K562 (cell line): ENCODE measurements at regions not wholly inside any gene's neighbourhood (a gene's known extent, or its start where the extent isn't known, plus 50 kb on each side); places are given as distances from the start of the nearest gene placed in this dataset.

Experiments
- ATAC-seq: fragments of 200-7000 bp; cut with Tn5 transposase; 3 replicates; pipeline ENCODE4 v1.9.1; 2020; ENCODE audit warnings: moderate library complexity
- BruUV-seq: library from RNA; stranded (reverse); fragments of 400-500 nt; replicated peaks from 2 replicates; lab custom pipeline; 2021; lab: Mats Ljungman, UMichigan
- CTCF ChIA-PET: fragments of 300-600 bp; formaldehyde crosslinking; extraction: SDS; loops from one replicate; lab custom pipeline; 2021; ENCODE audit warnings: low intra/inter-chr PET ratio; lab: Yijun Ruan, JAX
- POLR2A ChIA-PET: fragments of 300-600, 350-650 bp; sonication (Branson Sonifier 250); formaldehyde crosslinking; extraction: SDS; loops from one replicate; lab custom pipeline; 2021; ENCODE audit warnings: antibody characterized with exemption, inconsistent platforms; lab: Yijun Ruan, JAX
- DNase-seq, 4 experiments: peaks; one replicate each; pipeline versions ENCODE4 v3.0.0 to v3.0.0-alpha.2; 2011 to 2018; ENCODE audit warnings: low spot score in 3 of 4, mixed read lengths in 3 of 4; ENCODE audit errors: extremely low read depth in 1 of 4
- FAIRE-seq: peaks from 2 replicates; lab custom pipeline; 2011; peaks lifted over from hg19 to GRCh38; lab: Jason Lieb, UNC
- H2AFZ ChIP-seq: 2 replicates; pipeline ENCODE4 v1.6.0; 2011; ENCODE audit warnings: low read depth, low read length, control low read depth, inconsistent platforms
- H3K27ac ChIP-seq: fragments of 200-600 bp; 3 replicates; pipeline ENCODE4 v1.8.0; 2011; ENCODE audit warnings: low read depth, mild to moderate bottlenecking, control low read depth, inconsistent platforms, low read length, moderate library complexity, mixed read lengths; ENCODE audit errors: extremely low read depth
- H3K27me3 ChIP-seq, 2 experiments: fragments of 300-600 bp in 1 of 2; 2 replicates in 1 of 2; 3 replicates in 1 of 2; pipeline versions ENCODE4 v1.6.0 to v1.8.0; 2011; ENCODE audit warnings: inconsistent platforms in 2 of 2, low read length in 2 of 2, mild to moderate bottlenecking in 1 of 2, mixed read lengths in 1 of 2, moderate library complexity in 1 of 2; ENCODE audit not compliant: control insufficient read depth in 2 of 2, insufficient read depth in 2 of 2
- H3K36me3 ChIP-seq: fragments of 300-600 bp; 3 replicates; pipeline ENCODE4 v1.8.0; 2011; ENCODE audit warnings: mild to moderate bottlenecking, low read length, inconsistent platforms; ENCODE audit not compliant: control insufficient read depth, insufficient read depth
- H3K4me1 ChIP-seq, 2 experiments: fragments of 200-600 bp in 1 of 2; replicated peaks in 1 of 2; 2 replicates in 1 of 2; 3 replicates in 1 of 2; pipeline versions ENCODE4 v1.5.1 to v1.8.0; 2011; ENCODE audit warnings: inconsistent platforms in 2 of 2, low read length in 2 of 2, mild to moderate bottlenecking in 1 of 2, mixed read lengths in 1 of 2, moderate library complexity in 1 of 2; ENCODE audit not compliant: control insufficient read depth in 2 of 2, insufficient read depth in 2 of 2
- H3K4me2 ChIP-seq: 2 replicates; pipeline ENCODE4 v1.6.1; 2011; ENCODE audit warnings: low read length, control low read depth, inconsistent platforms, mixed read lengths; ENCODE audit not compliant: insufficient read depth
- H3K4me3 ChIP-seq: fragments of 200-600 bp; sonication (generic), shearing (Covaris generic); 2 replicates; pipeline ENCODE4 v1.5.1; 2016; ENCODE audit warnings: control low read depth, inconsistent platforms
- H3K79me2 ChIP-seq: fragments of 200-600 bp; 3 replicates; pipeline ENCODE4 v1.8.0; 2011; ENCODE audit warnings: low read length, inconsistent platforms; ENCODE audit not compliant: control insufficient read depth, insufficient read depth
- H3K9ac ChIP-seq, 2 experiments: 2 replicates each; pipeline versions ENCODE4 v1.6.0 to v1.6.1; 2011; ENCODE audit warnings: low read depth in 2 of 2, low read length in 2 of 2, control low read depth in 1 of 2, inconsistent platforms in 1 of 2, mild to moderate bottlenecking in 1 of 2, mixed read lengths in 1 of 2; ENCODE audit not compliant: insufficient read depth in 1 of 2
- H3K9me1 ChIP-seq: one replicate; pipeline ENCODE4 v1.6.0; 2011; ENCODE audit warnings: inconsistent platforms, mild to moderate bottlenecking, low read length, moderate library complexity; ENCODE audit not compliant: control insufficient read depth, insufficient read depth
- H3K9me3 ChIP-seq: replicated peaks from 2 replicates; pipeline ENCODE4 v1.5.1; 2011; ENCODE audit warnings: low read depth, low read length, inconsistent platforms; ENCODE audit not compliant: control insufficient read depth, insufficient read depth
- H4K20me1 ChIP-seq: replicated peaks from 2 replicates; pipeline ENCODE4 v1.6.1; 2011; ENCODE audit warnings: low read length, inconsistent platforms, mixed read lengths; ENCODE audit not compliant: control insufficient read depth, insufficient read depth
- FOXA3 ChIP-seq, 2 experiments: fragments of 450-650 bp in 1 of 2; sonication (generic) in 1 of 2; formaldehyde crosslinking; IDR thresholded peaks in 1 of 2; conservative IDR thresholded peaks in 1 of 2; 2 replicates each; pipeline versions ENCODE4 v1.4.0 to v1.8.0; 2020 to 2022; ENCODE audit warnings: mild to moderate bottlenecking in 2 of 2, missing genetic modification reagents in 1 of 2
- NUFIP1 ChIP-seq: fragments of 450-650 bp; IDR thresholded peaks from 2 replicates; pipeline ENCODE4 v1.6.1; 2018; ENCODE audit not compliant: partially characterized antibody
- SLC30A9 ChIP-seq: fragments of 250-450 bp; sonication (Bioruptor Pico); IDR thresholded peaks from 2 replicates; pipeline ENCODE4 v1.8.0; 2022; ENCODE audit warnings: mild to moderate bottlenecking, moderate library complexity
- ZNF140 ChIP-seq: fragments of 250-450 bp; sonication (Bioruptor Pico); IDR thresholded peaks from 2 replicates; pipeline ENCODE4 v1.8.0; 2021; ENCODE audit warnings: moderate library complexity, mild to moderate bottlenecking, inconsistent platforms
- ZNF699 ChIP-seq: fragments of 250-450 bp; sonication (Bioruptor Pico); IDR thresholded peaks from 2 replicates; pipeline ENCODE4 v1.8.0; 2021; ENCODE audit warnings: mild to moderate bottlenecking, moderate library complexity; ENCODE audit not compliant: insufficient replicate concordance
- whole genome bisulfite sequencing: fragments of 100-300 bp; shearing (Covaris generic); methylation state at CpG from one replicate; pipeline ENCODE4 v1.1.6; 2016; ENCODE audit warnings: low coverage, mixed read lengths; ENCODE audit not compliant: insufficient coverage; ENCODE audit errors: missing lambda C conversion rate; 5-methylcytosine and 5-hydroxymethylcytosine counted together
- in situ Hi-C: fragments of 300-500 bp; cut with MboI; formaldehyde crosslinking; loops from 4 replicates; pipeline ENCODE4 v1.15.0; 2018; ENCODE audit warnings: inconsistent platforms, mixed read lengths
- intact Hi-C: fragments of 100-400 bp; cut with micrococcal nuclease; formaldehyde crosslinking; loops from 2 replicates; pipeline ENCODE4 v1.14.2; 2022

- H3K4me1 ChIP-seq: no peaks in the 10 kb centered on the region
- no peaks in the 10 kb centered on the region for H3K9me3 ChIP-seq
- ChIA-PET CTCF (no interaction called here), POLR2A (no interaction called here)
- H3K79me2 ChIP-seq: no peaks in the 10 kb centered on the region
- H3K4me3 ChIP-seq: no peak overlapping the region
- no peak overlapping the region for H3K4me2 ChIP-seq
- 2% methylated on average over 4 of the region's 4 CpGs for WGBS
- no TSS peak for BruUV-seq
- no peak for DNase-seq
- H3K9ac ChIP-seq: no peak overlapping the region
- no peaks in the 10 kb centered on the region for H3K36me3 ChIP-seq
- H4K20me1 ChIP-seq: no peaks in the 10 kb centered on the region
- no peak for TF ChIP-seq NUFIP1
- no peak for TF ChIP-seq FOXA3 (CRISPR knock-in tag; conservative IDR thresholded peaks at IDR 0.05 in 1 of 2, IDR thresholded peaks at IDR 0.05 in 1 of 2)
- no peak for TF ChIP-seq ZNF140 (CRISPR knock-in tag)
- TF ChIP-seq ZNF699: no peak
- TF ChIP-seq SLC30A9: no peak
- no peaks in the 10 kb centered on the region for H3K9me1 ChIP-seq
- ATAC-seq: no peak
- intact Hi-C loops: no loop called here
- no peak overlapping the region for H2AFZ ChIP-seq
- in situ Hi-C loops: no loop called here
- no peaks in the 10 kb centered on the region for H3K27me3 ChIP-seq
- no peak overlapping the region for H3K27ac ChIP-seq
- no peak for FAIRE-seq
These were observed 49.7 kb upstream of the ACP3 start for GRCh38 chr3:132267391-132267993.
